IPS-15b (cell line): ENCODE measurements at regions not wholly inside any gene's neighbourhood (a gene's known extent, or its start where the extent isn't known, plus 50 kb on each side); places are given as distances from the start of the nearest gene placed in this dataset.
"Not testable (repeated sequence)": the region's sequence is repeated elsewhere in the genome, so short reads cannot be mapped to it uniquely, and the experiment has no call there.

ENCODE experiments used
- H3K27me3 ChIP-seq: one replicate; pipeline ENCODE4 v1.6.1; 2013; ENCODE audit warnings: low read length; ENCODE audit not compliant: control insufficient read depth, insufficient read depth
- H3K36me3 ChIP-seq: one replicate; pipeline ENCODE4 v1.6.1; 2013; ENCODE audit warnings: low read length; ENCODE audit not compliant: control insufficient read depth, insufficient read depth
- H3K4me1 ChIP-seq: one replicate; pipeline ENCODE4 v1.6.1; 2013; ENCODE audit warnings: mild to moderate bottlenecking, low read length; ENCODE audit not compliant: control insufficient read depth, insufficient read depth
- H3K4me3 ChIP-seq: one replicate; pipeline ENCODE4 v1.5.1; 2013; ENCODE audit warnings: low read depth, low read length
- H3K9ac ChIP-seq: one replicate; pipeline ENCODE4 v1.6.1; 2013; ENCODE audit warnings: low read depth, mild to moderate bottlenecking, low read length
- H3K9me3 ChIP-seq: one replicate; pipeline ENCODE4 v1.6.1; 2013; ENCODE audit warnings: mild to moderate bottlenecking, low read length; ENCODE audit not compliant: control insufficient read depth, insufficient read depth

DNA sequence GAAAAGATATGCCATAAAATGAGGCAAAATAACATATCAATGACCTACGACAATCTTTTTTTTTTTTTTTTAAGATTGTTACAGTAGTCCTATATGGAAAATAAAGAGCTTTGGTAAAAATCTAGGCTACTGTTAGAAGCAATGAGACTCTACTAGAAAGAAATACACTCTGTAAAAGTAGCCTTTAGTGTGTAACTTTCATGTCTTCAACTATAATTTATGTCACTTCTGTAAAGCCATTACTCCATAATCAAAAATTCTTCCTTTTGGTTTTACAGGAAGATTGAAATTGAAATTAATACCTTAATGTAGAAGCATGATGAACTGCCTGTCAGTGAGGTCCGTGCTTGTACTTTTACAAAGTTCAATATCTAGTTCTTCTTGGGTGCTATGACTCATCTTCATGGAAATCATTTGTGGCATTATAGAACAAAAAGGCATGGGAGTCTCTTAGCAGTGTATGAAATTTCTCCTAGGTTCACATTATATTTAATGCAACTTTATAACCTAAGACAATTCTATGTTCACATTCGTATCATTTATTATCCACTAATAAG, 1393.1 kb downstream of the EFNA5 start:
- H3K9ac ChIP-seq, result no peak overlapping the region
- H3K36me3 ChIP-seq, result no peaks in the 10 kb centered on the region
- no peaks in the 10 kb centered on the region for H3K4me1 ChIP-seq

DNA sequence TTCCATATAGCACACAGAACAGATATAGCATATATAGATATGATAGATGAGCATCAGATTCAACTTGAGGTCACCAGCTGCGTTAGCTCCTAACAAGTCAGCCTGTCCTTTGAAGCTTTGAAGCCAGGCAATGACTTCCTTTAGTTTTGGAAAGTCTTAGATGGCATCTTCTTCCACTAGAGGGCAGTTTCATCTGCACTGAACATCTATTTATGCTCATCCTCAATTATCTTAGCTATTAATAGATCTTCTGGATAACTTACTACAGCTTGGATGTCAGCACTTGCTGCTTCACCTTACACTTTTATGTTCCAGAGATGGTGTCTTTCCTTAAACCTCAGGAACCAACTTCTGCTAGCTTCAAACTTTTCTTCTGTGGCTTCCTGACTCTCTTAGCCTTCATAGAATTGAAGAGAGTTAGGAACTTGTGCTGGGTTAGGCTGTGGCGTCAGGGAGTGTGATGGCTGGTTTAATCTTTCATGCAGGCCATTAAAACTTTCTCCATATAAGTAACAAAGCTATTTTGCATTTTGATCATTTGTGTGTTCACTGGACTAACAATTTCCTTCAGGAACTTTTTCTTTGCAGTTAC, 1401.4 kb downstream of the EFNA5 start:
- Histone ChIP-seq H3K9me3 (no peaks in the 10 kb centered on the region), H3K4me1 (no peaks in the 10 kb centered on the region), H3K27me3 (no peaks in the 10 kb centered on the region), H3K9ac (no peak overlapping the region), H3K36me3 (no peaks in the 10 kb centered on the region), H3K4me3 (no peak overlapping the region)

More for the DNA sequence above, 1393.1 kb downstream of the EFNA5 start:
- no peaks in the 10 kb centered on the region for H3K27me3 ChIP-seq
- H3K9me3 ChIP-seq, result no peaks in the 10 kb centered on the region
- H3K4me3 ChIP-seq, result no peak overlapping the region

DNA sequence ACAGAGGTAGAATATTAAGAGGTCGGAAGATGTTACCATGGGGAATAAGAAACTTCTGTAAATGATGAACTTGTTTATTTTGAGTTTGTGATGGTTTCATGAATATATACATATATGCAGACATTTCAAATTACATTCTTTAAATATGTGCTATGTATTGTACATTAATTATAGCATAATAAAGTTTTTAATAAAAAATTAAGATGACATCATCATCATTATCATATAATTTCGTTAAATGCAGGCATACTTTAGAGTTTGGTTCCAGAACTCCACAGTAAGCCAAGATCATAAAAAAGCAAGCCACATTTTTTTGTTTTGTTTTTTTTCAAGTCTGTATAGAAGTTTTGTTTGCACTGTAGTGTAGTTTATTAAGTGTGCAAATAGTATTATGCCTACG, 1403.5 kb downstream of the EFNA5 start:
- no peaks in the 10 kb centered on the region for H3K9me3 ChIP-seq

DNA sequence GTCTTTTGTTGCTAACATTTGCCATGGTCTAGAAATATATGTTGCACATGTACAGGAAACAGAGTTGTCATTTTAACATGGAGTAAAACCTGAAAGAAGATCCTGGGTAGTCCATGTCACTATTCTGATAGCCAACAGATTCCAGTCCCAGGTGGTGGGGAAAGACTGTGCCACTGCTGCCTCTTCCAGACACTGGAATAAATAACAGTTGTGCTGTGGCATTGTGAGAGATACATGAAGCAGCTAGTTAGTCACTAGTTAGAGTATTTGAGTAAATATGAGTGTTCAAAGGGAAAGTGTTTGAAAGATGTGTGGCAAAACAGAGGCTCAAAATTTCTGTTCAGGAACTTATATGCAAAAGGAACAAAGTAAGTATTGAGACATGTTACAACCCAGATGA, 1408.3 kb downstream of the EFNA5 start:
- H3K9ac ChIP-seq, result no peak overlapping the region

More for the DNA sequence above, 1403.5 kb downstream of the EFNA5 start:
- H3K36me3 ChIP-seq, result no peaks in the 10 kb centered on the region
- no peak overlapping the region for H3K9ac ChIP-seq
- no peak overlapping the region for H3K4me3 ChIP-seq
- H3K27me3 ChIP-seq, result no peaks in the 10 kb centered on the region
- H3K4me1 ChIP-seq, result no peaks in the 10 kb centered on the region

DNA sequence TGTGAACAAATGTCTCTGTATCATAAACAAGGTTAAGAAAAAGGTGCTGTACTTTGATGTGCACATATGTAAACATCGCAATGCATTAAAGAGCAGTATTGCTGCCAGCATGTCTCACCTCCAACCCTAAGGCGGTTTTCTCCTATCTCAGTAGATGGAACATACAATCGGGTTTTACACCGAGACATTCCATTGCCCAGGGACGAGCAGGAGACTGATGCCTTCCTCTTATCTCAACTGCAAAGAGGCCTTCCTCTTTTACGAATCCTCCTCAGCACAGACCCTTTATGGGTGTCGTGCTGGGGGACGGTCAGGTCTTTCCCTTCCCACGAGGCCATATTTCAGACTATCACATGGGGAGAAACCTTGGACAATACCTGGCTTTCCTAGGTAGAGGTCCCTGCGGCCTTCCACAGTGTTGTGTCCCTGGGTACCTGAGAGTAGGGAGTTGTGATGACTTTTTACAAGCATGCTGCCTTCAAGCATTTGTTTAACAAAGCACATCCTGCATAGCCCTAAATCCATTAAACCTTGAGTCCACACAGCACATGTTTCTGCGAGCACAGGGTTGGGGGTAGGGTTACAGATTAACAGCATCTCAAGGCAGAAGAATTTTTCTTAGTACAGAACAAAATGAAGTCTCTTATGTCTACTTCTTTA, 1411.2 kb downstream of the EFNA5 start:
- H3K9ac ChIP-seq, H3K9me3 ChIP-seq, H3K4me1 ChIP-seq, H3K27me3 ChIP-seq, H3K4me3 ChIP-seq, H3K36me3 ChIP-seq: not testable (repeated sequence)

More for the DNA sequence above, 1408.3 kb downstream of the EFNA5 start:
- Histone ChIP-seq H3K9me3 (no peaks in the 10 kb centered on the region), H3K4me3 (no peak overlapping the region), H3K27me3 (no peaks in the 10 kb centered on the region), H3K4me1 (no peaks in the 10 kb centered on the region), H3K36me3 (no peaks in the 10 kb centered on the region)

DNA sequence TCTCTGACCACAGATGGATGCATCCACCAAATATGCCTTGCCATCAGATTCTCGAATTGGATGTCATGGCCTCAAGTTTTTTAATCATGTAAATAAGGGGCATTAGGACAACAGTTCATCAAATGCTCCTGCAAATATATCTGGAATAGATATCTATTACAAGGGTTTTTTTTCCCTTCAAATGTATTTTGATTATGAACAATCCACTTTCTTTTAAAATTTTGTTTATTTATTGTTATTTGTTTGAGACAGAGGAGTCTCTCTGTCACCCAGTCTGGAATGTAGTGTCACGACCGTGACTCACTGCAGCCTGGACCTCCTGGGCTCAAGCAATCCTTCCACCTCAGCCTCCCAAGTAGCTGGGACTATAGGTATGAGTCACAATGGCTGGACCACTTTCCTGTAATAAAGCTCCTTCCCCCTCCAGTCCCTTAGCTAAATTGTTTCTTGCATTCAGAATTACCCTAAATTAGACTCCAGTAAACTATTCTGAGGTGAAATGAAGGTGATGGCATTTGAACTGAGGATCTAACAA, 1412.1 kb downstream of the EFNA5 start:
- Histone ChIP-seq H3K4me1 (peaks cover 3% of the 10 kb centered on the region), H3K4me3 (no peak overlapping the region), H3K9ac (no peak overlapping the region), H3K9me3 (peaks cover 4% of the 10 kb centered on the region), H3K27me3 (no peaks in the 10 kb centered on the region), H3K36me3 (no peaks in the 10 kb centered on the region)

DNA sequence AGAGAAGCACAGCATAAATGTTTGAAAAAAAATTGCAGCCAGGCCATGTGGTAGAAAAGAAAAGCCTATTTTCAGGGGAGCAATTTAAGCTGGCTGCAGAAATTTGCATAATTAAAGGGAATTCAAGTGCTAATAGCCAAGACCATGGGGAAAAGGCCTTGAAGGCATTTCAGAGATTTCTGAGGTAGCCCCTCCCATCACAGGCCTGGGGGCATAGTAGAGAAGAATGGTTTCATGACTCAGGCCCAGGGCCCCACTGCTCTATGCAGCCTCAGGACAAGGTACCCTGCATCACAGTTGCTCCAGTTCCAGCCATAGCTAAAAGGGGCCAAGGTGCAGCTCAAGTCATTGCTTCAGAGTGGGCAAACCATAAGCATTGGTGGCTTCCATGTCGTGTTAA, 1416.0 kb downstream of the EFNA5 start:
- Histone ChIP-seq H3K27me3 (no peaks in the 10 kb centered on the region), H3K4me1 (peaks cover 3% of the 10 kb centered on the region), H3K36me3 (no peaks in the 10 kb centered on the region), H3K9me3 (peaks cover 4% of the 10 kb centered on the region), H3K4me3 (no peak overlapping the region), H3K9ac (no peak overlapping the region)

DNA sequence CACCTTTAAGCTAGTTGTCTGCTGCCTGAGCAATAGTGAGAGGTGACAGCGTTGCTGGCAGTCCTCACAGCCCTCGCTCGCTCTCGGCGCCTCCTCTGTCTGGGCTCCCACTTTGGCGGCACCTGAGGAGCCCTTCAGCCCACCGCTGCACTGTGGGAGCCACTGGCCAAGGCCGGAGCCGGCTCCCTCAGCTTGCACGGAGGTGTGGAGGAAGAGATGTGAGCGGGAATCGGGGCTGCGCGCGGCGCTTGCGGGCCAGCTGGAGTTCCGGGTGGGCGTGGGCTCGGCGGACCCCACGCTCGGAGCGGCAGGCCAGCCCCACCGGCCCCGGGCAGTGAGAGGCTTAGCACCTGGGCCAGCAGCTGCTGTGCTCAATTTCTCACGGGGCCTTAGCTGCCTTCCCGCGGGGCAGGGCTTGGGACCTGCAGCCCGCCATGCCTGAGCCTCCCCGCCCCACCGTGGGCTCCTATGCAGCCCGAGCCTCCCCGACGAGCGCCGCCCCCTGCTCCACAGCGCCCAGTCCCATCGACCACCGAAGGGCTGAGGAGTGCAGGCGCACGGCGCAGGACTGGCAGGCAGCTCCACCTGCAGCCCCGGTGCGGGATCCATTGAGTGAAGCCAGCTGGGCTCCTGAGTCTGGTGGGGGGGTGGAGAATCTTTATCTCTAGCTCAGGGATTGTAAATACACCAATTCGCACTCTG, 1424.5 kb downstream of the EFNA5 start:
- not testable (repeated sequence) for H3K36me3 ChIP-seq, H3K9me3 ChIP-seq, H3K9ac ChIP-seq, H3K4me1 ChIP-seq, H3K27me3 ChIP-seq, H3K4me3 ChIP-seq

DNA sequence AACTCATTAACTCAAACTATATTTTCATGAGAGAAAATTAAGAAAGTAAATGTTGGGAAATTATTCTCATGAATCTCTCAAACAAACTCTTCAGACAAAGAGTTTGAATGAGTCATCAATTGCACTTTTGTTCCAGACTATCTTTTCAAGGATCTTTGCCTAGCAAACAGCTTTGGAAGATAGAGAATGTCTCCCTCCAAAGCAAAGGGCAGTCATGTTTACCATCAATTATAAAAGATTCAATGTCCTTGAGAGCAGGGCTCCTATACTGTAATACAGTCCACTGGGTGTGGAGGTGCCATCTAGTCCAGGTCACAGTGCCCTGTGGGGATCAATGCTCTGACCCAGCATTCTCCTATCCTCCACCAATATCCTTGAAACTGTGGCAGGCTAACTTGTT, 1429.3 kb downstream of the EFNA5 start:
- H3K4me3 ChIP-seq, result no peak overlapping the region
- H3K9me3 ChIP-seq, result no peaks in the 10 kb centered on the region
- no peaks in the 10 kb centered on the region for H3K36me3 ChIP-seq
- no peaks in the 10 kb centered on the region for H3K4me1 ChIP-seq
- H3K27me3 ChIP-seq, result no peaks in the 10 kb centered on the region
- no peak overlapping the region for H3K9ac ChIP-seq

DNA sequence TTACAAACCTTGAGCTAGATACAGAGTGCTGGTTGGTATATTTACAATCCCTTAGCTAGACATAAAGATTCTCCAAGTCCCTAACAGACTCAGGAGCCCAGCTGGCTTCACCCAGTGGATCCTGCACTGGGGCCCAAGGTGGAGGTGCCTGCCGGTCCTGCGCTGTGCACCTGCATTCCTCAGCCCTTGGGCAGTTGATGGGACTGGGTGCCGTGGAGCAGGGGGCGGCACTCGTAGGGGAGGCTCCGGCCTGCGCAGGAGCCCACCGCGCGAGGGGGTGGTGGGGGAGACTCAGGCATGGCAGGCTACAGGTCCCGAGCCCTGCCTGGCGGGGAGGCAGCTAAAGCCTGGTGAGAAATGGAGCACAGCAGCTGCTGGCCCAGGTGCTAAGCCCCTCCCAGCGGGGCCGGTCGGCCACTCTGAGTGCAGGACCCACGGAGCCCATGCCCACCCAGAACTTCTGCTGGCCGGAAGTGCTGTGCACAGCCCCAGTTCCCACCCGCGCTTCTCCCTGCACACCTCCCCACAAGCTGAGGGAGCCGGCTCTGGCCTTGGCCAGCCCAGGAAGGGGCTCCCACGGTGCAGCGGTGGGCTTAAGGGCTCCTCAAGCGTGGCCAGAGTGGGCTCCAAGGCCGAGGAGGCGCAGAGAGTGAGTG, 1464.7 kb downstream of the EFNA5 start:
- H3K9me3 ChIP-seq, result no peaks in the 10 kb centered on the region
- no peaks in the 10 kb centered on the region for H3K36me3 ChIP-seq
- H3K9ac ChIP-seq, result no peak overlapping the region
- H3K4me1 ChIP-seq, result no peaks in the 10 kb centered on the region
- no peak overlapping the region for H3K4me3 ChIP-seq
- H3K27me3 ChIP-seq, result no peaks in the 10 kb centered on the region

DNA sequence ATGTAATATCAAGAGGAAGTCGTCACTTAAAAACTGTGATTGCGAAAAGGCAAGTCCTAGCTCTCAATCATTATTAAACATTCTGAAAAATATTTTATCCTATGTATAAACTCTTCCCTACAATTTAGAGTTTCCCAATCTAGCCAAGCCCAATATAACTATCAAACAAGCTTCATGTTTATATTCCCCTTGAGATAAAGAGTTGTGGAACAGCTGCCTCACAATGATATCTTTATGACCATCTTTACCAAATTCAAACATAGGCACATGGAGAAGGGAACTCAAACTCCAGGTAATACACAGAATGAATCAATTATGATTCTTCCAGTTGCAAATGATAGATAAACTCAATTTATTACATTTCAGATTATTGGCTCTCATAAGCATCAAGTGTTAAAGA, 1468.7 kb downstream of the EFNA5 start:
- no peaks in the 10 kb centered on the region for H3K4me1 ChIP-seq
- no peak overlapping the region for H3K4me3 ChIP-seq
- H3K9ac ChIP-seq, result no peak overlapping the region
- H3K36me3 ChIP-seq, result no peaks in the 10 kb centered on the region
- H3K9me3 ChIP-seq, result no peaks in the 10 kb centered on the region
- H3K27me3 ChIP-seq, result no peaks in the 10 kb centered on the region
